Astrocyte (in vitro differentiated cells and primary cell): ENCODE measurements at regions not wholly inside any gene's neighbourhood (a gene's known extent, or its start where the extent isn't known, plus 50 kb on each side); places are given as distances from the start of the nearest gene placed in this dataset.

Experiments
- DNase-seq: peaks from one replicate; pipeline ENCODE4 v3.0.0-alpha.2; 2010; ENCODE audit warnings: low read depth
- FAIRE-seq: peaks from 2 replicates; lab custom pipeline; 2011; peaks lifted over from hg19 to GRCh38; lab: Jason Lieb, UNC
- H2AFZ ChIP-seq: 2 replicates; pipeline ENCODE4 v1.6.0; 2012; ENCODE audit warnings: low read depth, low read length, inconsistent platforms
- H3K27ac ChIP-seq: 2 replicates; pipeline ENCODE4 v1.5.1; 2011; ENCODE audit warnings: low read depth, low read length, inconsistent platforms
- H3K27me3 ChIP-seq: 2 replicates; pipeline ENCODE4 v1.6.0; 2011; ENCODE audit warnings: low read length, inconsistent platforms; ENCODE audit not compliant: insufficient read depth
- H3K36me3 ChIP-seq: 2 replicates; pipeline ENCODE4 v1.5.1; 2011; ENCODE audit warnings: low read length, inconsistent platforms; ENCODE audit not compliant: insufficient read depth
- H3K4me1 ChIP-seq: 2 replicates; pipeline ENCODE4 v1.5.1; 2011; ENCODE audit warnings: low read length, inconsistent platforms; ENCODE audit not compliant: insufficient read depth
- H3K4me2 ChIP-seq: 2 replicates; pipeline ENCODE4 v1.6.0; 2012; ENCODE audit warnings: low read length, inconsistent platforms
- H3K4me3 ChIP-seq: 2 replicates; pipeline ENCODE4 v1.5.1; 2011; ENCODE audit warnings: low read depth, mild to moderate bottlenecking, low read length, inconsistent platforms; ENCODE audit not compliant: insufficient read depth
- H3K79me2 ChIP-seq: 2 replicates; pipeline ENCODE4 v1.6.0; 2012; ENCODE audit warnings: mild to moderate bottlenecking, low read length, inconsistent platforms; ENCODE audit not compliant: insufficient read depth
- H3K9ac ChIP-seq: 2 replicates; pipeline ENCODE4 v1.6.0; 2012; ENCODE audit warnings: mild to moderate bottlenecking, low read length, inconsistent platforms
- H3K9me3 ChIP-seq: 2 replicates; pipeline ENCODE4 v1.5.1; 2012; ENCODE audit warnings: low read depth, mild to moderate bottlenecking, low read length, inconsistent platforms; ENCODE audit not compliant: insufficient read depth
- H4K20me1 ChIP-seq: 2 replicates; pipeline ENCODE4 v1.6.0; 2012; ENCODE audit warnings: low read length, inconsistent platforms; ENCODE audit not compliant: insufficient read depth
- H3K27ac Mint-ChIP-seq: one replicate; pipeline ENCODE4 v1.8.0; 2021; ENCODE audit warnings: mild to moderate bottlenecking, mixed read lengths; ENCODE audit not compliant: unreplicated experiment
- H3K27me3 Mint-ChIP-seq: one replicate; pipeline ENCODE4 v1.8.0; 2021; ENCODE audit warnings: low read depth, mixed read lengths; ENCODE audit not compliant: unreplicated experiment
- H3K36me3 Mint-ChIP-seq: one replicate; pipeline ENCODE4 v1.8.0; 2021; ENCODE audit warnings: low read depth, mixed read lengths; ENCODE audit not compliant: unreplicated experiment
- H3K4me1 Mint-ChIP-seq: one replicate; pipeline ENCODE4 v1.8.0; 2021; ENCODE audit warnings: low read depth, mixed read lengths; ENCODE audit not compliant: unreplicated experiment
- H3K4me3 Mint-ChIP-seq: one replicate; pipeline ENCODE4 v1.8.0; 2021; ENCODE audit warnings: mild to moderate bottlenecking, moderate library complexity, mixed read lengths; ENCODE audit not compliant: unreplicated experiment
- H3K9me3 Mint-ChIP-seq: one replicate; pipeline ENCODE4 v1.8.0; 2021; ENCODE audit warnings: mild to moderate bottlenecking, mixed read lengths; ENCODE audit not compliant: unreplicated experiment
- CTCF ChIP-seq: IDR thresholded peaks from 2 replicates; pipeline ENCODE4 v1.5.1; 2011; ENCODE audit warnings: low read depth, mild to moderate bottlenecking, inconsistent platforms, low read length, moderate library complexity; ENCODE audit not compliant: insufficient read depth
- EZH2 ChIP-seq: IDR thresholded peaks from 2 replicates; pipeline ENCODE4 v1.6.1; 2012; ENCODE audit warnings: mild to moderate bottlenecking, low read length, inconsistent platforms; ENCODE audit not compliant: insufficient read depth

- H3K9me3 Mint-ChIP-seq: peaks cover 5% of the 10 kb centered on the region
- Histone ChIP-seq H3K9me3 (peaks cover 3% of the 10 kb centered on the region), H4K20me1 (no peaks in the 10 kb centered on the region), H3K4me2 (no peak overlapping the region), H3K27me3 (no peaks in the 10 kb centered on the region), H3K4me3 (no peak overlapping the region), H3K27ac (no peak overlapping the region), H3K79me2 (no peaks in the 10 kb centered on the region), H3K36me3 (no peaks in the 10 kb centered on the region), H3K4me1 (no peaks in the 10 kb centered on the region), H3K9ac (no peak overlapping the region), H2AFZ (no peak overlapping the region)
- no peaks in the 10 kb centered on the region for H3K27me3 Mint-ChIP-seq
- FAIRE-seq (no peak), DNase-seq (no peak)
- H3K36me3 Mint-ChIP-seq: no peaks in the 10 kb centered on the region
- H3K27ac Mint-ChIP-seq: no peak overlapping the region
- no peak for TF ChIP-seq CTCF
- no peak for TF ChIP-seq EZH2
- H3K4me1 Mint-ChIP-seq: no peaks in the 10 kb centered on the region
- H3K4me3 Mint-ChIP-seq: no peak overlapping the region
These were observed 123.2 kb upstream of the VGLL2 start for GRCh38 chr6:117142142-117142541.

- H3K9me3 Mint-ChIP-seq: peaks cover 5% of the 10 kb centered on the region
- Histone ChIP-seq H2AFZ (no peak overlapping the region), H3K79me2 (no peaks in the 10 kb centered on the region), H3K27ac (no peak overlapping the region), H3K27me3 (no peaks in the 10 kb centered on the region), H3K4me3 (no peak overlapping the region), H3K9ac (no peak overlapping the region), H3K4me2 (no peak overlapping the region), H3K36me3 (no peaks in the 10 kb centered on the region), H3K9me3 (peaks cover 3% of the 10 kb centered on the region), H3K4me1 (no peaks in the 10 kb centered on the region), H4K20me1 (no peaks in the 10 kb centered on the region)
- DNase-seq (no peak), FAIRE-seq (no peak)
- H3K36me3 Mint-ChIP-seq: no peaks in the 10 kb centered on the region
- TF ChIP-seq CTCF (no peak), EZH2 (no peak)
- no peaks in the 10 kb centered on the region for H3K27me3 Mint-ChIP-seq
- H3K27ac Mint-ChIP-seq: no peak overlapping the region
- no peak overlapping the region for H3K4me3 Mint-ChIP-seq
- H3K4me1 Mint-ChIP-seq: no peaks in the 10 kb centered on the region
These were observed 122.4 kb upstream of the VGLL2 start for GRCh38 chr6:117142995-117143394.

- H2AFZ ChIP-seq: no peak overlapping the region
- H3K27ac Mint-ChIP-seq: no peak overlapping the region
- no peaks in the 10 kb centered on the region for H3K36me3 ChIP-seq
- DNase-seq: no peak
- peaks cover 5% of the 10 kb centered on the region for H3K9me3 Mint-ChIP-seq
- H3K4me1 ChIP-seq: no peaks in the 10 kb centered on the region
- no peaks in the 10 kb centered on the region for H3K36me3 Mint-ChIP-seq
- H4K20me1 ChIP-seq: no peaks in the 10 kb centered on the region
- H3K27ac ChIP-seq: no peak overlapping the region
- no peak overlapping the region for H3K4me3 Mint-ChIP-seq
- H3K27me3 Mint-ChIP-seq: no peaks in the 10 kb centered on the region
- no peak overlapping the region for H3K4me3 ChIP-seq
- no peaks in the 10 kb centered on the region for H3K27me3 ChIP-seq
- no peak overlapping the region for H3K4me2 ChIP-seq
- peaks cover 3% of the 10 kb centered on the region for H3K9me3 ChIP-seq
- H3K4me1 Mint-ChIP-seq: no peaks in the 10 kb centered on the region
- no peak overlapping the region for H3K9ac ChIP-seq
- no peak for FAIRE-seq
- no peaks in the 10 kb centered on the region for H3K79me2 ChIP-seq
- TF ChIP-seq CTCF: no peak
- TF ChIP-seq EZH2: no peak
These were observed 121.7 kb upstream of the VGLL2 start for GRCh38 chr6:117143647-117144046.
